Right lobe of liver (tissue), 4 donors: ENCODE measurements at regions not wholly inside any gene's neighbourhood (a gene's known extent, or its start where the extent isn't known, plus 50 kb on each side); places are given as distances from the start of the nearest gene placed in this dataset.

Experiments
- POLR2A ChIP-seq: fragments of 450-650 bp; IDR thresholded peaks from one replicate; pipeline ENCODE4 v1.6.1; 2017; ENCODE audit warnings: antibody characterized with exemption, mild to moderate bottlenecking
- TF ChIP-seq, protein P1 (sequence below), 4 donors: fragments of 200-600 bp in 3 of 4; fragments of 450-650 bp in 1 of 4; IDR thresholded peaks; one replicate each; pipeline versions ENCODE4 v1.5.1 to v1.8.0; 2016 to 2022; ENCODE audit warnings: antibody characterized with exemption in 4 of 4, mild to moderate bottlenecking in 2 of 4
- donor health status: DM: no; HTN: no; CAD: no.
- donor health status: DM: no; HTN: no; CAD: no.
- donor health status: DM: no; HTN: yes; CAD: no.

DNA sequence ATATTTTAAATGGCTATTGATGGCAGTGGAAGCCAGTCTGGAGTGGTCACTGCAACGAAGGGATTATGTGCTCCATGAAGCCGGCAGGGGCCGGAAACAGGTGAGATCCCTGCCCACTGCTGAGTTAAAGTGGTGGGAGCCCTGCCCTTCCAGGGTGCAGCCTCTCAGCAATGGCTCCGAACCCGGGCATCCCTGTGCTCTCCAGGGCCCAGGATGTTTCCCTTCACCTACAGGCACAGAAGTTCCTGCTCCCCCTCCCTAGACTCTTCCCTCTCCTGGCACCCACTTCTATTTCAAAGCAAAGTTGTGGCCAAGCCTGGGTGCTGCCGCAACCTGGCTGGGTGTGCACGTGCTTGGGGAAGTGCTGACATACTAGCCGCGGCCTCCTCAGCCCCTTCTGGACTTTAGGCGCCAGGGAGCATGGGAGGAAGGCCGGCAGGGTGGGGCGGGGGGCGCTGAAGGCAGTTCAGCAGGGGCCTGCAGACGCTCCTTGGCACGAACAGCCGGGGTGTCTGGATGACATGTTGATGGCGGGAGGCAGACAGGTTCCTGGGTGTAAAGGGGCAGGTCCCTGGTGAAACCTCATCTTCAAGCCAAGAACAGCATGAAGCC is 452.3 kb downstream of the HTR1B start:
- TF ChIP-seq, protein P1, sequence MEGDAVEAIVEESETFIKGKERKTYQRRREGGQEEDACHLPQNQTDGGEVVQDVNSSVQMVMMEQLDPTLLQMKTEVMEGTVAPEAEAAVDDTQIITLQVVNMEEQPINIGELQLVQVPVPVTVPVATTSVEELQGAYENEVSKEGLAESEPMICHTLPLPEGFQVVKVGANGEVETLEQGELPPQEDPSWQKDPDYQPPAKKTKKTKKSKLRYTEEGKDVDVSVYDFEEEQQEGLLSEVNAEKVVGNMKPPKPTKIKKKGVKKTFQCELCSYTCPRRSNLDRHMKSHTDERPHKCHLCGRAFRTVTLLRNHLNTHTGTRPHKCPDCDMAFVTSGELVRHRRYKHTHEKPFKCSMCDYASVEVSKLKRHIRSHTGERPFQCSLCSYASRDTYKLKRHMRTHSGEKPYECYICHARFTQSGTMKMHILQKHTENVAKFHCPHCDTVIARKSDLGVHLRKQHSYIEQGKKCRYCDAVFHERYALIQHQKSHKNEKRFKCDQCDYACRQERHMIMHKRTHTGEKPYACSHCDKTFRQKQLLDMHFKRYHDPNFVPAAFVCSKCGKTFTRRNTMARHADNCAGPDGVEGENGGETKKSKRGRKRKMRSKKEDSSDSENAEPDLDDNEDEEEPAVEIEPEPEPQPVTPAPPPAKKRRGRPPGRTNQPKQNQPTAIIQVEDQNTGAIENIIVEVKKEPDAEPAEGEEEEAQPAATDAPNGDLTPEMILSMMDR (IDR thresholded peaks at IDR 0.05), result no peak
- TF ChIP-seq POLR2A, result no peak
